RCC 7860 (cell line): ENCODE measurements at regions not wholly inside any gene's neighbourhood (a gene's known extent, or its start where the extent isn't known, plus 50 kb on each side); places are given as distances from the start of the nearest gene placed in this dataset.
A peak's percentile ranks its signal among the peaks of the same experiment; 100 is the strongest.
"Not testable (repeated sequence)": the region's sequence is repeated elsewhere in the genome, so short reads cannot be mapped to it uniquely, and the experiment has no call there.

Experiments
- DNase-seq: peaks from one replicate; pipeline ENCODE4 v3.0.0-alpha.2; 2015; ENCODE audit warnings: low spot score
- FAIRE-seq: peaks from 2 replicates; lab custom pipeline; 2012; peaks lifted over from hg19 to GRCh38; lab: Jason Lieb, UNC

GRCh38 chr4:72797486-72797885 is 228.5 kb upstream of the ADAMTS3 start:
- FAIRE-seq (no peak), DNase-seq (no peak)

GRCh38 chr4:72791054-72791453 is 222.0 kb upstream of the ADAMTS3 start:
- no peak for DNase-seq
- FAIRE-seq: no peak

- DNase-seq (no peak), FAIRE-seq (no peak)
Observed at GRCh38 chr4:72786401-72786990, 217.5 kb upstream of the ADAMTS3 start.

GRCh38 chr4:72779241-72779640 is 210.2 kb upstream of the ADAMTS3 start:
- DNase-seq (no peak), FAIRE-seq (no peak)

- DNase-seq: no peak
- FAIRE-seq: no peak
Observed at GRCh38 chr4:72777436-72777835, 208.4 kb upstream of the ADAMTS3 start.

- FAIRE-seq: no peak
- no peak for DNase-seq
Observed at GRCh38 chr4:72770708-72771107, 201.7 kb upstream of the ADAMTS3 start.

GRCh38 chr4:72768364-72768763 is 199.3 kb upstream of the ADAMTS3 start:
- DNase-seq (peak; percentile 23), FAIRE-seq (no peak)

GRCh38 chr4:72767618-72768302 is 198.7 kb upstream of the ADAMTS3 start:
- DNase-seq (peak; percentile 85), FAIRE-seq (peak; percentile 81)

GRCh38 chr4:72765788-72766187 is 196.8 kb upstream of the ADAMTS3 start:
- DNase-seq, FAIRE-seq: not testable (repeated sequence)

- FAIRE-seq: no peak
Observed at GRCh38 chr4:72761368-72762038, 192.5 kb upstream of the ADAMTS3 start.

GRCh38 chr4:72753414-72753813 is 184.4 kb upstream of the ADAMTS3 start:
- FAIRE-seq, DNase-seq: not testable (repeated sequence)

More at GRCh38 chr4:72761368-72762038, 192.5 kb upstream of the ADAMTS3 start:
- DNase-seq: no peak

GRCh38 chr4:72744103-72744725 is 175.2 kb upstream of the ADAMTS3 start:
- FAIRE-seq (no peak), DNase-seq (no peak)

- no peak for FAIRE-seq
- no peak for DNase-seq
Observed at GRCh38 chr4:72743078-72743477, 174.1 kb upstream of the ADAMTS3 start.

GRCh38 chr4:72715299-72715698 is 146.3 kb upstream of the ADAMTS3 start:
- FAIRE-seq: no peak
- DNase-seq: no peak

GRCh38 chr4:72714482-72715279 is 145.7 kb upstream of the ADAMTS3 start:
- FAIRE-seq: no peak
- DNase-seq: no peak

GRCh38 chr4:72712997-72713396 is 144.0 kb upstream of the ADAMTS3 start:
- no peak for FAIRE-seq
- DNase-seq: no peak

- FAIRE-seq: no peak
- DNase-seq: no peak
Observed at GRCh38 chr4:72709475-72709874, 140.5 kb upstream of the ADAMTS3 start.

- no peak for DNase-seq
- FAIRE-seq: no peak
Observed at GRCh38 chr4:72706684-72707083, 137.7 kb upstream of the ADAMTS3 start.

- not testable (repeated sequence) for FAIRE-seq, DNase-seq
Observed at GRCh38 chr4:72704925-72705640, 136.1 kb upstream of the ADAMTS3 start.

- no peak for FAIRE-seq
- DNase-seq: no peak
Observed at GRCh38 chr4:72702948-72703347, 133.9 kb upstream of the ADAMTS3 start.
